ENCODE measurements at regions not wholly inside any gene's neighbourhood (a gene's known extent, or its start where the extent isn't known, plus 50 kb on each side); places are given as distances from the start of the nearest gene placed in this dataset.

GRCh38 chr4:31755751-31756150 is 1035.6 kb downstream of the PCDH7 start:
- H3K27me3 ChIP-seq (replicated peaks; ENCODE audit: control insufficient read depth, insufficient read depth, low read length) = no peaks in the 10 kb centered on the region
- no peak overlapping the region for H3K4me3 ChIP-seq (replicated peaks; ENCODE audit: low read depth, low read length)
- no peaks in the 10 kb centered on the region for H3K36me3 ChIP-seq (ENCODE audit: control insufficient read depth, insufficient read depth, low read length)
- no peak for TF ChIP-seq CTCF (IDR thresholded peaks at IDR 0.05; ENCODE audit: insufficient read depth, low read length, poor library complexity, severe bottlenecking)
- no peak for DNase-seq (ENCODE audit: extremely low read depth, insufficient read length)

GRCh38 chr4:31768756-31769155 is 1048.6 kb downstream of the PCDH7 start:
- no peak for TF ChIP-seq CTCF (IDR thresholded peaks at IDR 0.05; ENCODE audit: insufficient read depth, low read length, poor library complexity, severe bottlenecking)
- H3K36me3 ChIP-seq (ENCODE audit: control insufficient read depth, insufficient read depth, low read length) = no peaks in the 10 kb centered on the region
- no peaks in the 10 kb centered on the region for H3K27me3 ChIP-seq (replicated peaks; ENCODE audit: control insufficient read depth, insufficient read depth, low read length)
- H3K4me3 ChIP-seq (replicated peaks; ENCODE audit: low read depth, low read length) = no peak overlapping the region
- DNase-seq (ENCODE audit: extremely low read depth, insufficient read length) = no peak

GRCh38 chr4:31783311-31783710 is 1063.1 kb downstream of the PCDH7 start:
- Histone ChIP-seq H3K4me3 (replicated peaks; ENCODE audit: low read depth, low read length) (no peak overlapping the region), H3K36me3 (ENCODE audit: control insufficient read depth, insufficient read depth, low read length) (no peaks in the 10 kb centered on the region), H3K27me3 (replicated peaks; ENCODE audit: control insufficient read depth, insufficient read depth, low read length) (no peaks in the 10 kb centered on the region)
- DNase-seq (ENCODE audit: extremely low read depth, insufficient read length) = no peak
- TF ChIP-seq CTCF (IDR thresholded peaks at IDR 0.05; ENCODE audit: insufficient read depth, low read length, poor library complexity, severe bottlenecking) = no peak

- TF ChIP-seq CTCF (IDR thresholded peaks at IDR 0.05; ENCODE audit: insufficient read depth, low read length, poor library complexity, severe bottlenecking) = no peak
- no peaks in the 10 kb centered on the region for H3K27me3 ChIP-seq (replicated peaks; ENCODE audit: control insufficient read depth, insufficient read depth, low read length)
- DNase-seq (ENCODE audit: extremely low read depth, insufficient read length) = no peak
- no peak overlapping the region for H3K4me3 ChIP-seq (replicated peaks; ENCODE audit: low read depth, low read length)
- H3K36me3 ChIP-seq (ENCODE audit: control insufficient read depth, insufficient read depth, low read length) = no peaks in the 10 kb centered on the region
Measured at GRCh38 chr4:31784558-31784957, 1064.4 kb downstream of the PCDH7 start.

- H3K27me3 ChIP-seq (replicated peaks; ENCODE audit: control insufficient read depth, insufficient read depth, low read length) = no peaks in the 10 kb centered on the region
Measured at GRCh38 chr4:31787701-31788100, 1067.5 kb downstream of the PCDH7 start.

More at GRCh38 chr4:31787701-31788100, 1067.5 kb downstream of the PCDH7 start:
- no peak for DNase-seq (ENCODE audit: extremely low read depth, insufficient read length)
- Histone ChIP-seq H3K4me3 (replicated peaks; ENCODE audit: low read depth, low read length) (no peak overlapping the region), H3K36me3 (ENCODE audit: control insufficient read depth, insufficient read depth, low read length) (no peaks in the 10 kb centered on the region)
- TF ChIP-seq CTCF (IDR thresholded peaks at IDR 0.05; ENCODE audit: insufficient read depth, low read length, poor library complexity, severe bottlenecking) = no peak
